SK-N-DZ (cell line): ENCODE measurements at regions not wholly inside any gene's neighbourhood (a gene's known extent, or its start where the extent isn't known, plus 50 kb on each side); places are given as distances from the start of the nearest gene placed in this dataset.
"Not testable (repeated sequence)": the region's sequence is repeated elsewhere in the genome, so short reads cannot be mapped to it uniquely, and the experiment has no call there.

ENCODE experiments used
- DNase-seq: peaks from one replicate; pipeline ENCODE4 v3.0.0-alpha.2; 2015; ENCODE audit warnings: low spot score

DNA sequence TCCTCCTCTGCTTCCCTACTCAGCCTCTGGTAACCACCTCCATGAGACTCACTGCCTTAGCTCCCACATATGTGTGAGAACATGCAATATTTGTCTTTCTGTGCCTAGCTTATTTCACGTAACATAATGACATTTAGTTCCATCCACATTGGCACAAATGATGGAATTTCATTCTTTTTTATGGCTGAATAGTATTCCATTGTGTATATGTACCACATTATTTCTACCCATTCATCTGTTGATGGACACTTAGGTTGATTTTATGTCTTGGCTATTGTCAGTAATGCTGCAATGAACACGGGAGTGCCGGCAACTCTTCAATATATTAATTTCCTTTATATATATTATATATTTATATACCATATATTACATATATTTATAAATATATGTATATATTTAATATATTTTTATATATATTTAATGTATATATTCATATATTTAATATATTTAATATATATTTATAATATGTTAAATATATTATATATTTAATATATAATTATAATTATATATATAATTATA, 1046.9 kb downstream of the DNAJB9 start:
- no peak for DNase-seq

DNA sequence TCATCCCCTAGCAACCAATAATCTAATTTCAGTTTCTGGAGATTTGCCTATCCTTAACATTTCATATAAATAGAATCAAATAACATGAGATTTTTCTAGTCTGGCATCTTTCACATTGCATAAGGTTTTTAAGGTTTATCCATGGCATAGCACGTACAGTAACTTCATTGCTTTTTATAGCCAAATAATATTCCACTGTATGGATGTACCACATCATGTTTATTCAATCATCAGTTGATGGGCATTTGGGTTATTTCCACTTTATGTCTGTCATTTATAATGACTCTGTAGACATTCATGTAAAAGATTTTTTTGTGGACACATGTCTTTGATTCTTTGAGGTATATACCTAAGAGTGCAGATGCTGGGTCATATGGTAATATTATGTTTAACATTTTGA, 1052.6 kb downstream of the DNAJB9 start:
- DNase-seq: no peak

DNA sequence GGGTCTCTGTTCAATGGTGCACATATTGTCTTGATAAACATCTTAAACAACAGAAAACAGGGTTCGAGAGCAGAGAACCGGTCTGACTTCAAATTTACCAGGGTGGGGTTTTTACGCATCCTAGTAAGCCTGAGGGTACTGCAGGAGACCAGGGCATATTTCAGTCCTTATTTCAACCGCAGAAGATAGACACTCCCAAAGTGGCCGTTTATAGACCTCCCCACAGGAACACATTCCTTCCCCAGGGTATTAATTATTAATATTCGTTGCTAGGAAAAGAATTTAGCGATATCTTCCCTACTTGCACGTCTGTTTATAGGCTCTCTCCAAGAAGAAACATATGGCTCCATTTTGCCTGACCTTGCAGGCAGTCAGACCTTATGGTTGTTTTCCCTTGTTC, 1063.2 kb downstream of the DNAJB9 start:
- not testable (repeated sequence) for DNase-seq

DNA sequence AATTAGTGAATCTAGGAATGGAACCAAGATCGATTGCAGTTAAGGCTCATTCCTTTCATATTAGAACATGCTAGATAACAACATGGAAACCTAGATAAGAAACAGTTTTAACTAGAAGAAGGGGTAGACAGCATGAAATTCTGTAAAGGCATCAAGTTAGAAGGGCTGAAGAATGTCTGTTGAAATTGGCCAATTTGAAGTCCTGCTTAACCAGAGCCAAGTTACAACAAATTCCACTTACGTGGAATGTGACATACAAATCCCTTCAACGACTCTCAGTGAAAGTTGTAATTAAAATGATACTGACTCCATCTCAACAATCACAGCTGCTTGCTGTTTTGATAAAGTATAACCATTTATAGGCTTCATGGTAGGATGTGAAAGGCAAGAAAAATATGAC, 1065.7 kb downstream of the DNAJB9 start:
- DNase-seq: no peak

DNA sequence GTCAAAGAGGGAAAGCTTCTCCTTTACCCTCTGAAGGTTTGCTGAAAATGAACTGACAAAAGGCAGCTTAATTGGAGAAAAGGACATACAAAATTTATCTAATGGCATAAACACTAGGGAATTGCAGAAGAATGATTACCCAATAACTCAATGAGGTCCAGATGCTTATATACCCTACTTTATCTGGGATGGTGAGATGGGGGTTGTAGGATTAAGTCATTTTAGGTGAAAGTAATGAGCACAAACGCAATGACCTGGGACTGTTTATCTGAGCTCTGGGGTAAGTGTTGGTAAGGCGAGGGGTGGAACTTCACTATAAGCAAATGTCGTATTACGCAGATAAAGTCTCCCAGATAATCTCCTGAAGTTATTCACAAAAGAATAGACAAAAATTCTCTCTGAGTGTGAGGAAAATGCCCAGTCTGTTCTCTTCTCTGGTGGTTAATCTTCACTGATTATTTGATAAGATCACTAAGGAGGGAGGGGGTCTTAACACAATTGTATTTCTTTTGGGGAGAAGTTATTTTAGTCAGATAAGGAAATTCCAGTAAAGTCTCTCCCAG, 1067.8 kb downstream of the DNAJB9 start:
- DNase-seq: peak; percentile 68

DNA sequence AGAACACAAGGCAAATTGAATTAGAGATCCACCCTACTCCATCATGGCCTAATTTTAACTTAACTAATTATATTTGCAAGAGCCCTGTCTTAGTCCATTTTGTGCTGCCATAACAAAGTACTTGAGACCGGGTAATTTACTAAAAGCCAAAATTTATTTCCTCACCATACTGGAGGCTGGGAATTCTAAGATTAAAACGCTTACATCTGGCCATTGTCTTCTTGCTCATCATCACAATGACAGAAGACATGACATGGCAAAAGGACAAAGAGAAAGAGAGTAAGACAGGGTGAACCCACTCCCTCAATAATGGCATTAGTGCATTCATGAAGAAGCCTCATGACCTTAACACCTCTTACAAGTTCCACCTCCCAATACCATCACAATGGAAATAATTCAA, 1068.6 kb downstream of the DNAJB9 start:
- peak; percentile 98 for DNase-seq

DNA sequence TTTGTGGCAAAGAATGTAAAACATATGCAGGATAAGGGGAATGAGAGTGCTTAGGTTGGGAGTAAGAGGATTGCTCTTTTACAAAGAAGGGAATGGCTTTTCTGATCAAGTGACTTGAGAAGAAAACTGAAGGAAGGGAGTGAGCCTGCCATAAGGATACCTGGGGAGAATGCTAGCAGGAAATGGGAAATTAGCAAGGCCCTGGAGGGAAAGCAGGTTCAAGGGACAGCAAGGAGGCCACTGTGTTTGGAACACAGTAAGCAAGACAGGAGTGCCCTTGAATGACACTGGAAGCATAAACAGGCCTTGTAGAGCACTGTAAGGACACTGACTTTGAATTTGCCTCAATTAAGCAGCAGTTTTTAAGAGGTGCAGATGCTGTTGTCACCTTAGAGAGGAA, 1069.9 kb downstream of the DNAJB9 start:
- DNase-seq: peak; percentile 42

DNA sequence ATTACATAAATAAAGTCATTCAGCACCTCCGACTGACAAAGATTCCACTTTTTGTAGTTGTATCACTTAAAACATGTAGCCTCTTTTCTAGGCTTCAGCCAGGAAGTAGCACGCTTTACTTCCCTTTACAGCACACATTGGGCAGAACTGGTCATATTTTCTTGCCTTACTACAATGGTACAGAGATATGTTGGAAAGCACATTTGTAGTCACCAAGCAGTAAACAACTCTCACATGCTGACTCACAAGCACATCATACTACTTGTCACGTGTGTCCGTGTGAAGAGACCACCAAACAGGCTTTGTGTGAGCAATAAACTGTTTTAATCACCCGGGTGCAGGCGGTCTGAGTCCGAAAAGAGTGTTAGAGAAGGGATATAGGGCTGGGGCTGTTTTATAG, 1071.8 kb downstream of the DNAJB9 start:
- DNase-seq: no peak

DNA sequence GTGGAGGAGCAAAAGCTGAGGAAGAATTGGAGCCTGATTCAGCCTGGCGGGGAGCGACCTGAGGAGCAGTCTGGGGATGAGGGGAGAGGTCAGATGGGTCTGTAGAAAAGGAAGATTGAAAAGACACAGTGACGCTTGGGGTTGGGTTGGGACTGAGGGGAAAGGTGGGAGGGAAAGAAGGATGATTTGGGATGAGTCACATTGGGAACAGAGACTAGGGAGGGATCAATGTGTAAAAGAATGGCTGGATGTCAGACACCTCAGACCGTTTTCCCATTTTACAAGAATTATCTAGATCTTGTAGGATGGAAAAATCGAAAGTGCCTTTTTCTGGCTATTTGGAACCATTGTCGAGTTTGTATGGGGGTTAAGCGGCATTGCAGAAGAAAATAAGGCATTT, 1076.5 kb downstream of the DNAJB9 start:
- DNase-seq: no peak

DNA sequence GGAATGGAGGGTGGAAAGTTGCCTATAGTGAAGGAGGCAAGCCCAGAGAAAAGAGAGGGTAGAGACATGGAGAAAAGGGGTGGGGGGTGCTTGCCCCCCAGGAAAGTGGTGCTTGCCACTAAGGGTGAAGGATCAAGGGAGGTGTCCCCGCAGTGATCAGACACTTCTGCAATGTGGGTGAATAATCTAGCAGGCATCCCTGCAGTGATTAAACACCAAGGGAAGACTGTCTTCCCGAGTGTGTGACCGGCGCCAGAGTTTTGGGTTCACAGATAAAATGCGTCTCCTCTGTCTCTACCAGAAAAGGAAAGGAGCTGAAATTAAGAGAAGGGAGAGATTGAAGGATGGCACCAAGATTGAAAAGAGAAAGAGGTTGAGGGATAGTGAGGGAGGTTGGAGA, 1076.9 kb downstream of the DNAJB9 start:
- not testable (repeated sequence) for DNase-seq

DNA sequence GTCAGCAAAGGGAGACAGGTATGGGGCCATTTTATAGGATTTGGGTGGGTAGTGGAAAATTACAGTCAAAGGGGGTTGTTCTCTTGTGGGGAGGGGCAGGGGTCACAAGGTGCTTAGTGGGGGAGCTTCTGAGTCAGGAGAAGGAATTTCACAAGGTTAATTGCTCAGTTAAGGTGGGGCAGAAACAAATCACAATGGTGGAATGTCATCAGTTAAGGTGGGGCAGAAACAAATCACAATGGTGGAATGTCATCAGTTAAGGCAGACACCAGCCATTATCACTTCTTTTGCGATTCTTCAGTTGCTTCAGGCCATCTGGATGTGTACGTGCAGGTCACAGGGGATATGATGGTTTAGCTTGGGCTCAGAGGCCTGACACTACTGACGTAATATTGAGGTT, 1077.6 kb downstream of the DNAJB9 start:
- not testable (repeated sequence) for DNase-seq

DNA sequence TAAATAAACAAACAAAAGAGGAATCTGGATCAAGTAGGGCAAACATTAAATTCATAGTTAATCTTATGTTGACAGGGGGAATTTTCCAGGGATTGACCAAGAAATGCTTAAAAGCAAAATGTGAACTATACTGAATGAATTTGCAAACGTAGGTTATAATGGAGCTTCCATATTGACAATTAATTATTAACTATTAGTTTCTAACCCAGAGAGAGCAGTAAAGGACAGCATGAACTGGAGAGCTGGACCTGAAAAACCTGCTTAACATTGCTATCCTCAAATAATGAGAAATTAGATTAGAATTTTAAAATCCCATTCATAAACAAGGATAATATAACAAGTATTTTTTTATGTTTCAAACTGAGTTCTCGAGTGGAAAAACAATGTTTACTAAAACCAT, 1089.6 kb downstream of the DNAJB9 start:
- DNase-seq: no peak

DNA sequence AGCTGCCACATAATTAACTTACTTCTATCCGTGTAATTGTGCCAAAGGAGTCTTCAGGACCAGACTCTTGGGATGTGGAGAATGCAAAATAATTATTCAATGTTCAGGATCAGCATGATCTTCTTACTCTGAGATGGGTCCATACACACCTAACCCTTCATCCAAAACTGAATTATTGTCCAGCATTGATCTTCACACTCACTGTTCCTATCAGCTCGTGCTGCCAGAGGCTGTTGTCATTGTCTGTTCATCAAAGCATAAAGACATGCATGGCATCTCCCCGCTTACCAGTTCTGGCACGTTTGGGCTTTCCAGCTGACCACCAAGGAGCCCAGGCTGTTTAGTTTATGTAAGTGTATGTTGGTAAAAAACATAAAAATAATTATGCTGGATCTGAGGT, 1090.7 kb downstream of the DNAJB9 start:
- no peak for DNase-seq

DNA sequence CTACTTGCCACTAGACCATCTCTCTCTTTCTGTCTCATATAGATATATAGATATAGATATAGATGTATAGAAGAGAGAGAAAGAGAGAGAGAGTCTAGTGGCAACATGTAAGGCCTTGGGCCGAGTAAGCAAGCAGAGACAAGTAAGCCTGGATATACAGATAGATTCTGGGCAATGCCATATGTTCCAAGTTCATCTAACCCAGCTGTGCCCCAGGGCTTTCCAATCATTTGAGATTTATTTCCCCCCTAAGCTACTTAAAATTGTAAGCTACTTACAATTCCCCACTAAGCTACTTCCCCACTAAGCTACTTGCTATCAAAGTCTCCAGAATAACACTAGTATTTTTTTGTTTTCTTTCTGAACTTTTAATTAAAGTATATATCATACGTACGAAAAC, 1094.1 kb downstream of the DNAJB9 start:
- no peak for DNase-seq

DNA sequence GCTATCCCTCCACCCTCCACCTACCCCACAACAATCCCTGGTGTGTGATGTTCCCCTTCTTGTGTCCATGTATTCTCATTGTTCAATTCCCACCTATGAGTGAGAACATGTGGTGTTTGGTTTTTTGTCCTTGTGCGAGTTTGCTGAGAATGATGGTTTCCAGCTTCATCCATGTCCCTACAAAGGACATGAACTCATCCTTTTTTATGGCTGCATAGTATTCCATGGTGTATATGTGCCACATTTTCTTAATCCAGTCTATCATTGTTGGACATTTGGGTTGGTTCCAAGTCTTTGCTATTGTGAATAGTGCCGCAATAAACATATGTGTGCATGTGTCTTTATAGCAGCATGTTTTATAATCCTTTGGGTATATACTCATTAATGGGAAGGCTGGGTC, 1117.6 kb downstream of the DNAJB9 start:
- not testable (repeated sequence) for DNase-seq

DNA sequence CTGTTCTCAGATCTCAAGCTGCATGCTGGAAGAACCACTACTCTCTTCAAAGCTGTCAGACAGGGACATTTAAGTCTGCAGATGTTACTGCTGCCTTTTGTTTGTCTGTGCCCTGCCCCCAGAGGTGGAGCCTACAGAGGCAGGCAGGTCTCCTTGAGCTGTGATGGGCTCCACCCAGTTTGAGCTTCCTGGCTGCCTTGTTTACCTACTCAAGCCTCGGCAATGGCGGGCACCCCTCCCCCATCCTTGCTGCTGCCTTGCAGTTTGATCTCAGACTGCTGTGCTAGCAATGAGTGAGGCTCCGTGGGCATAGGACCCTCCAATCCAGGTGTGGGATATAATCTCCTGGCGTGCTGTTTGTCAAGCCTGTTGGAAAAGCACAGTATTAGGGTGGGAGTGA, 1122.9 kb downstream of the DNAJB9 start:
- DNase-seq: not testable (repeated sequence)

DNA sequence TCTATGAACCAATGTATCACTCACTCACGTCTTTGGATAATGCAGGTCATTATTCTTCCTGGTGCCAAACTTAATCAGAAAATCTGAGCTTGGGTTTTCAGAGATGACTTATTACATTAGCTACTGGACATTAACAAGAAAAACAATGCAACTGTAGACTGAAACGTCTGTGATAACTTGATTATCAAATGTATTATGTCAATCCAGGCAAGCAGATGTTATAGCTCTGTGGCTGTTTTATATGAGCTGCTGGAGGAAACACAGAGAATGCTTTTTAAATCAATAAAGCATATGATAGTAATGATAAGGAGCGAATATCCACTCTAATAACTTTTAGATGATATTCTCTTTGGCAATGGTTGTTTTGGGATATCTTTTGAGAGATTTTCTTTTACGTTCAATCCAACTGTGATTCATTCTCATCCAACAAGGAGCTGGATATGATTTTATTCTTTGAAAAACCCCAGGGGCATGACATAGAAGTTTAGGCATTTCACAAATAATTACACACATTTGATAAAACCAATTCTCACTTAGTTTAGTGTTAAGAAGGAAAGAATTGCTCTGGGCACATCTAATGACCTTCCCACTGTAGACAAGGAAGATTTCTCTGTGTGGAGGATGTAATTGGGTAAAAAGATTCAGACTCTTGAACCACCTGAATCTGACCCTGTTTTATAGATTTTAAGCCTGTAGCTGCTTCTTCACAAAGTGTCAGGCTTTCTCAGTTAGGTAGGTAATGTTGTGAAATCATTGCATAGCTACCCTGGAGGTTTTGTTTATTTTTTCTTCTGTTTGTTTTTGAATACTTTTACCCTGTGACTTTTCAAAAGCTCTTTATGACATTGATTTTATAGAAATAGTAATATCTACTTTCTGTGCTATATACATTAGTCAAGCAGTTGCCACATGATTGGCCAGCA, 1124.7 kb downstream of the DNAJB9 start:
- peak; percentile 98 for DNase-seq

DNA sequence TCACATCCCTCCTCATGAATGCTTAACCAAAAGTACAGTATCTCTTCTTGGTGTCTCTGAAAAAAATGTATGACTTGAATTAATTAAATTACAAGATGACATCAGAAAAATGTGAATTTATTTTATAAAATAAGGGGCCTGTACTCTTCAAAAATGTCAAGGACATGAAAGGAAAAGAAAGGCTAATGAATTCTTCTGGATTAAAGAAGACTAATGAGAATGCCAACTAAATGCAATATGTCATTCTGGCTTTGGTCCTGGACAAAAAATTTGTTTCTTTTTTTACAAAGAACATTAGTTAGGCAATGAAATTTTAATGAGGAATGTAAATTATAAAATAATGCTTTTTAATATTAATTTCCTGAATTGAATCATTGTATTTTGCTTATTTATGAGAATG, 1125.7 kb downstream of the DNAJB9 start:
- no peak for DNase-seq

DNA sequence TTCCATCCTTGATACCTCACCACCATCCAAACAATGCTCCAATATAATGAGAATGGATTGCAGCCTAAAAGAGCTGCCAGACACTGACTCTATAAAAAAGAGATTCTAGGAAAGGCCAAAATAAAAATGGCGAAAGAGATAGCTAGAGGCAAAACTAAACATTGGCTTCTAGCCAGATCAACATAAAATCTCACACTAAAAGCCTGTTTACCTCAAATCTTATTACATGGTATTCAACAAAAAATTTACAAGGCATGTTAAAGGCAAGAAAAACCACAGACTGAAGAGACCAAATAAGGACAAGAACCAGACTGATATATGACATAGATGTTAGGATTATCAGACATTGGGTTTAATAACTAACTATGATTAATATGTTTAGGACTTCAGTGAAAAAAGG, 1127.0 kb downstream of the DNAJB9 start:
- no peak for DNase-seq

DNA sequence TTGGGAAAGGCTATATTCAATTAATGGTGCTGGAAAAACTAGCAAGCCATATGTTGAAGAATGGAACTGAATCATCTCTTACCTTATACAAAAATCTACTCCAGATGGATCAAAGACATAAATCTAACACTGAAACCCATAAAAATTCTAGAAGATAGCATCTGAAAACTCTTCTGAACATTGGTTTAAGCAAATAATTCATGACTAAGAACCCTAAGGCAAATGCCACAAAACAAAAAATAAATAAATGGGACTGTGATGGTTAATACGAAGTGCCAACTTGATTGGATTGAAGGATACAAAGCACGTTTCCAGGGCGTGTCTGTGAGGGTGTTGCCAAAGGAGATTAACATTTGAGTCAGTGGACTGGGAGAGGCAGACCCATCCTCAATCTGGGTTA, 1130.0 kb downstream of the DNAJB9 start:
- no peak for DNase-seq

DNA sequence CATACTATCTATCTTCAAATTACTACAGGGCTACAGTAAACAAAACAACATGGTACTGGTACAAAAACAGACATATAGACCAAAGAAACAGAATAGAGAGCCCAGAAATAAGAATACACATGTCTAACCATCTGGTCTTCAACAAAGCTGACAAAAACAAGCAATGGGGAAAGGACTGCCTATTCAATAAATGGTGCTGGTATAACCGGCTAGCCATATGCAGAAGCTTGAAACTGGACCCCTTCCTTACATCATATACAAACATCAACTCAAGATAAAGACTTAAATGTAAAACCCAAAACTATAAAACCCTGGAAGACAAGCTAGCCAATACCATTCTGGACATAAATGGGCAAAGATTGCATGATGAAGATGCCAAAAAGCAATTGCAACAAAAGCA, 1143.7 kb downstream of the DNAJB9 start:
- DNase-seq: no peak

DNA sequence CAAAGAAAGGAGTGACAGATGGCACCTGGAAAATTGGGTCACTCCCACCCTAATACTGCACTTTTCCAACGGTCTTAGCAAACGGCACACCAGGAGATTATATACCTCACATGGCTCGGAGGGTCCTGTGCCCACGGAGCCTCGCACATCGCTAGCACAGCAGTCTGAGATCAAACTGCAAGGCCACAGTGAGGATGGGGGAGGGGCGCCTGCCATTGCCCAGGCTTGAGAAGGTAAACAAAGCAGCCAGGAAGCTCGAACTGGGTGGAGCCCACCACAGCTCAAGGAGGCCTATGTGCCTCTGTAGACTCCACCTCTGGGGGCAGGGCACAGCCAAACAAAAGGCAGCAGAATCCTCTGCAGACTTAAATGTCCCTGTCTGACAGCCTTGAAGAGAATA, 1149.7 kb downstream of the DNAJB9 start:
- DNase-seq: not testable (repeated sequence)

DNA sequence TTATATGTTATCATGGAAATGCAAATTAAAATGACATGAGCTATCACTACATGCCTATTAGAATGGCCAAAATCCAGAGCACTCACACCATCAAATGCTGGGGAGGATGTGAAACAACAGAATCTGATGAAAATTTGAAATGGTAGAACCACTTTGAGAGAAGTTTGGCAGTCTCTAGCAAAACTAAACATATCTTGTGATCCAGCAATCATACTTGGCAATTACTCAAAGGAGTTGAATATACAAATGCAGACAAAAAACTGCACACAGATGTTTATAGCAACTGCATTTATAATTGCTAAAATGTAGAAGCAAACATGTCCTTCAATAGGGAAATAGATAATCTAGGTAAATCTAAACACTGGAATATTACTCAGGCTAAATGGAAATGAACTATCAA, 1164.9 kb downstream of the DNAJB9 start:
- DNase-seq: no peak
